ENCODE measurements at regions not wholly inside any gene's neighbourhood (a gene's known extent, or its start where the extent isn't known, plus 50 kb on each side); places are given as distances from the start of the nearest gene placed in this dataset.

- TF ChIP-seq CTCF (conservative IDR thresholded peaks at IDR 0.05; ENCODE audit: low read depth, low read length) = no peak
- no peak overlapping the region for H3K4me3 ChIP-seq (ENCODE audit: low read length)
- DNase-seq (ENCODE audit: low read depth) = no peak
Observed at GRCh38 chr4:181606300-181606699, 636.9 kb upstream of the TENM3 start.

GRCh38 chr4:181608181-181608580 is 635.0 kb upstream of the TENM3 start:
- no peak for TF ChIP-seq CTCF (conservative IDR thresholded peaks at IDR 0.05; ENCODE audit: low read depth, low read length)
- no peak for DNase-seq (ENCODE audit: low read depth)

GRCh38 chr4:181611033-181611711 is 632.0 kb upstream of the TENM3 start:
- no peak for TF ChIP-seq CTCF (conservative IDR thresholded peaks at IDR 0.05; ENCODE audit: low read depth, low read length)
- no peak overlapping the region for H3K4me3 ChIP-seq (ENCODE audit: low read length)

More at GRCh38 chr4:181608181-181608580, 635.0 kb upstream of the TENM3 start:
- no peak overlapping the region for H3K4me3 ChIP-seq (ENCODE audit: low read length)

GRCh38 chr4:181611946-181612600 is 631.1 kb upstream of the TENM3 start:
- TF ChIP-seq CTCF (conservative IDR thresholded peaks at IDR 0.05; ENCODE audit: low read depth, low read length) = no peak
- H3K4me3 ChIP-seq (ENCODE audit: low read length) = no peak overlapping the region
- DNase-seq (ENCODE audit: low read depth) = no peak

More at GRCh38 chr4:181611033-181611711, 632.0 kb upstream of the TENM3 start:
- DNase-seq (ENCODE audit: low read depth) = no peak

- no peak for TF ChIP-seq CTCF (conservative IDR thresholded peaks at IDR 0.05; ENCODE audit: low read depth, low read length)
- H3K4me3 ChIP-seq (ENCODE audit: low read length) = no peak overlapping the region
- no peak for DNase-seq (ENCODE audit: low read depth)
Observed at GRCh38 chr4:181613200-181613599, 630.0 kb upstream of the TENM3 start.

GRCh38 chr4:181618038-181618618 is 625.1 kb upstream of the TENM3 start:
- DNase-seq (ENCODE audit: low read depth) = no peak
- H3K4me3 ChIP-seq (ENCODE audit: low read length) = no peak overlapping the region
- TF ChIP-seq CTCF (conservative IDR thresholded peaks at IDR 0.05; ENCODE audit: low read depth, low read length) = no peak

Measured in retinal pigment epithelial cell (primary cell).